ENCODE measurements at regions not wholly inside any gene's neighbourhood (a gene's known extent, or its start where the extent isn't known, plus 50 kb on each side); places are given as distances from the start of the nearest gene placed in this dataset.

GRCh38 chr7:127446842-127447241 lies 54.3 kb upstream of the ZNF800 start:
- TF ChIP-seq CTCF (IDR thresholded peaks at IDR 0.05), result no peak
- no peak for TF ChIP-seq TP53 (CRISPR knock-in tag; IDR thresholded peaks at IDR 0.05)
- TF ChIP-seq CHD2 (IDR thresholded peaks at IDR 0.05; ENCODE audit: low read length, partially characterized antibody), result no peak
- TF ChIP-seq EP300 (IDR thresholded peaks at IDR 0.05), result no peak
- no peak for TF ChIP-seq ZSCAN20 (CRISPR knock-in tag; IDR thresholded peaks at IDR 0.05)
- TF ChIP-seq MAX (IDR thresholded peaks at IDR 0.05), result no peak

Measured in A549 (cell line).